ENCODE measurements at regions not wholly inside any gene's neighbourhood (a gene's known extent, or its start where the extent isn't known, plus 50 kb on each side); places are given as distances from the start of the nearest gene placed in this dataset.

- TF ChIP-seq EZH2phosphoT487 (IDR thresholded peaks at IDR 0.05; ENCODE audit: low read depth, severe bottlenecking, unreplicated experiment) (no peak), CTCF (IDR thresholded peaks at IDR 0.05; ENCODE audit: poor library complexity) (no peak)
Measured at GRCh38 chr13:107461751-107462150, 753.6 kb downstream of the LIG4 start.

Data from hepatocyte (in vitro differentiated cells).